Activated CD4-positive, alpha-beta T cell treated with anti-CD3 and anti-CD28 coated beads, Interleukin-2, amount 50 U/mL, for 1 hour (primary cell): ENCODE measurements at regions not wholly inside any gene's neighbourhood (a gene's known extent, or its start where the extent isn't known, plus 50 kb on each side); places are given as distances from the start of the nearest gene placed in this dataset.

Source experiments
- DNase-seq: peaks from one replicate; pipeline ENCODE4 v3.0.0-alpha.2; 2020

- no peak for DNase-seq
Observed at GRCh38 chr5:108649106-108649505, 98.6 kb upstream of the FER start.

DNA sequence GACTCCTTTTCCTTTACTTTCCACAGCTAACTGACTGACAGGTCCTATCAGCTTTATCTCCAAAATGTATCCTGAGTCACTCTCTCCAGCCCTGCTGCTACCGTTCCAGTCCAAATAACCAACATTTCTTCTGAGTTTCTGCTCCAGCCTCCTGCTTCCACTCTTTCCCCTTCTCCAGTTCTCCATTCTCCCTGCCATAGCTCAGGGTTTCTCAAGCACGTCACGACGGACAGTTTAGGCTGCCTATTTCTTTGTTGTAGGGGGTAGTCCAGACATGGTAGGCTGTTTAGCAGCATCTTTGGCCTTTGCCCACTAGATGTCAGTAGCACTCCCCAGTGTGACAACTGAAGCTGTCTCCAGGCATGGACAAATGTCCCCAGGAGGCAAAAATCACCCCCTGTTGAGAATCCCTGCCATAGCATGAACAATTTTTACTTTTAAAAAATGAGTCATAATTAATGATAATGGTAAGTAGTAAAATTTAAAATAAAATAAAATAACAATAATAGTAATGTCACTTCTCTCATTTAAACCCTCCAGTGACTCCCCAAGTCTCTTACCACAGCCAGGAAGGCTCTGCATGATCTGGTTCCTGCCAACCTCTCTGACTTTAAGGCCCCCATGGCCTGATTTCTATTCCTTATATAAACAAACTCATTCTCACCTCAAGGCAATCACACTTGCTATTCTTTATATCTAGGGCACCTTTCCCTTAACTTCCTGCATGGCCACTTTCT is 105.4 kb upstream of the FER start:
- peak; percentile 36 for DNase-seq

- DNase-seq, result no peak
Observed at GRCh38 chr5:108641596-108641995, 106.1 kb upstream of the FER start.

GRCh38 chr5:108639366-108639765 is 108.3 kb upstream of the FER start:
- no peak for DNase-seq

DNA sequence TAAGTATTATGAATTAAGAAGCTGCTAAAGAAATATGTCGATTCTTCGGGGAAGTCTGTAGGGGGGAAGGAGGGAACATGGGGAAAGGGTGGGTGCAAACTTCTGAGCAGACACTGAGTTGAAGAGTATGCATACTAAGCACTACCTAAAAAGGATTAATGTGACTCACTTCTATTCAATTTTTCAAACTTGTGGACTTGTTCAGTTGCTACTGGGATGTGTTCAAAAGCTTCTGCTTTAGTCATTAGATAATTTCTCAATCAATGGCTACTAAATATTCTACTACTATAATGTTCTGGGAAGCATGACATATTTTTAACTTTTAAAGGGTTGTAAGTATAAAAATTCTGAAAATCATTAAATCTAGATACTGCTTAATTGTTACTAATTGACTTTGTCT is 109.7 kb upstream of the FER start:
- DNase-seq, result no peak

- DNase-seq, result no peak
Observed at GRCh38 chr5:108637134-108637533, 110.6 kb upstream of the FER start.

- no peak for DNase-seq
Observed at GRCh38 chr5:108636135-108636853, 111.4 kb upstream of the FER start.

DNA sequence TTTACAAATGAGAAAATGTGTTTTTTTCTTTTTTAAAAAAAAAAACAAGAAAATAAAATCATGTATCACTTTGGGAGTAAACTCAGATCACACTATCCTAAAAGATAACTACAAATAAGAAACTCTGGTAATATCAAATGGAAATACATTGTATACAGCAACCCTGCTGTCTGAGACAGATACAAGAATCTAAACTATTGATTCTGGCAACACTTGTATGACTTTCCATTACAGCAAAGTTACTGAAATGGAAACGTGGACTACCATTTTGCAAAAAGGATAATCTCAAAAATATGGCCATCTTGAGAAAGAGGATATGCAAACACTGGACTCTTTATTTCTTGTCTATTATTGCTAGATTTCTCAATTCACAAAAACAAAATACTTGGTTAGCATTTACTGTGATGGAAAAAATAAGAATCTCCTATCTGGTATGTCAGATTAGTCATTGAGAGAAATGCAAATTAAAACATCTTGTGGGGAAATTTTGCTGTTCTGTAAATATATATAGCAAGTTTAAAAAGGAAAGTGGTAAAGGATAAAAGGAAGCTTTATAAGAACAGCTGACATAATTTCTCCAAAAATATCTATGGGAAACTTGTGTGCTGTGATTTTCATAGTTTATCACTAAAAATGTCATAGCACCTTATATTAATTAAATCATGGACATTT is 112.9 kb upstream of the FER start:
- no peak for DNase-seq

DNA sequence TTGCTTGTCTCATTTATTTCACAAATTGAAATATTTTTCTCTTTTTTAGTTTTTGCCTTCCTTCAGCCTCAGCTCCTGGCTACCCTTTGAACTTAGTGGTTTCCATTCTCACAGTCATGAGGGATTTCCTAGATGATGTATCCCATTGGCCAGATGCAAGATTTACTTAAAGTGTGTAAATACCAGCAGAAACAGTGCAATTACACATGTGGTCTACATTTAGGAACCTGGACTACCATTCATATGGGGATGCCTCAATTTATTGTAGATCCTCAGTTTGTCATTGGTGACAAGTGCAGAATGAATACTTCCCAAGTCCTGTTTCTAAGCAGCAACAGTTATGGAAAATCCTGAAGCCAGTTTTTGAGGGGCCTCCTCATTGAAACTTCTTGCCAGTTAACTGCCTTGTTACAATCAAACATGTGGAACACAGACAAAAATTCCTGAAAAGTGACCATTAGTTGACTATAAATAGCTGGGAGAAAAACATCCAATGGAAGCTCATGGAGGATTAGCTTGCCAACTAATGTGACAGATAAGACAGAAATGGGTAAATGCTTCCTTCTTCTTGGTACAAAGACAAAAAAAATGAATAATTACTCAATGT is 113.6 kb upstream of the FER start:
- no peak for DNase-seq

DNA sequence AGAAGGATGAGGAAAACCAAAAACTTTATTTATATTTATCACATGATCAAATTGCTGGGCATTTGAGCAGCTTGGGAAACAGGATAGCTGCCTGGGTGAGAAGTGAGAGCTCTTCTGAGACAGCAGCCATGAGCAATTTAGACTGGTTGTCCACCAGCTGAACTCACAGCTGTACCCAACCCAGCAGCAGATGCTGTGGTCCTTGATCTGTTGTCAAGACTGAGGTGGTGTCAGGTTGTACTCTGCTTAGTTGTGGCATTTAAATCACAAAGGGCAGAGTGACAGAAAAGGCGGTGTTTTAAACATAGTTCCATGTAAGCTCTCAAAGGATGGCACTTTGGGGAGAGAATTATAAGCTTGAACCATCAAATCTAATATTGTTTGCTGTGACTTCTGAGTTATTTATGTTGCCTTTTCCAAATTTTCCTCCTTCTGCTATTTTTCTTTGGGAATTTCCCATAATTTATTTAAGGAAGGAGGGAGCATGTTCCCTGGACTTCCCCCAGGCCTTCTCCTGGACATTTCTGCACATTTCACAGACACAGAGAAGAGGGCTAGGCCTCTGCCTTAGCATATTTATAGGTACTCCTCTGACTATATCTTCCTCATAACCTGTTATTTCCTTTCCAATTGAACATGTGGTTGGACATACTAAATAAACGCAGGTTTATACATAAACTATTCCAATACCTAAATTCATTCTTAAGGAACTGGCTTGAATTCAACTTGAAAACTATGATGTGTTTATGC is 117.7 kb upstream of the FER start:
- no peak for DNase-seq

- no peak for DNase-seq
Observed at GRCh38 chr5:108625654-108626053, 122.0 kb upstream of the FER start.

- no peak for DNase-seq
Observed at GRCh38 chr5:108623826-108624225, 123.9 kb upstream of the FER start.

DNA sequence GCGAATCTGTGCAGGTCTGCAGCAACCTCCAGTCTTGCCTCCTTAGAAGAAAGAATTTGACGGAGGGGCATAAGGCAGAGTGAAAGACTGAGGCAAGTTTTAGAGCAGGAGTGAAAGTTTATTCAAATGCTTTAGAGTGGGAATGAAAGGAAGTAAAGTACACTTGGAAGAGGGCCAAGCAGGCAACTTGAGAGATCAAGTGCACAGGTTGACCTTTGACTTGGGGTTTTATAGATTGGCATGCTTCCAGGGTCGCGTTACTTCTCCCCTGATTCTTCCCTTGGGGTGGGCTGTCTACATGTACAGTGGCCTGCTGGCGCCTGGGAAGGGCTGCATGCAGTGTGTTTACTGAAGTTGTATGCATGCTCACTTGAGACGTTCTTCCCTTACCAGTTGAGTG is 127.2 kb upstream of the FER start:
- DNase-seq, result no peak

GRCh38 chr5:108619815-108620214 is 127.9 kb upstream of the FER start:
- no peak for DNase-seq

GRCh38 chr5:108617467-108618435 is 129.9 kb upstream of the FER start:
- no peak for DNase-seq

DNA sequence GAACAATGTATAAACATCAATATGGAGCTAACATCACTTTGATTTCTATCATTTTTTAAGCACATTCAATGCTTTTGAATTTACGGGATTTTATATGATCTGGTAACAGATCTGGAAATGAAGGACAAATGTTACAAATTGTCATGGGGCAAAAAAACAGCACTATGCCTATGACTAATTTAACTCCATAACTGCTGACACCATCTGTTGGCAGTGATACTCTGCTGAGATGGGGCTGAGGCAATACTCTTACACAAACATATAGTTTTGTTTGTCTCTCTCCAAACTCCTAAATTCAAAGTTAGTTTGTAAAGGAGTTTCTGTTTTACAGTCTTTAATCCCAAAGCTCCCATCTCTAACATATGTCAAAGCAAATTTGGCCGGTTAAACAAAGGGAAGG is 132.5 kb upstream of the FER start:
- DNase-seq, result no peak

DNA sequence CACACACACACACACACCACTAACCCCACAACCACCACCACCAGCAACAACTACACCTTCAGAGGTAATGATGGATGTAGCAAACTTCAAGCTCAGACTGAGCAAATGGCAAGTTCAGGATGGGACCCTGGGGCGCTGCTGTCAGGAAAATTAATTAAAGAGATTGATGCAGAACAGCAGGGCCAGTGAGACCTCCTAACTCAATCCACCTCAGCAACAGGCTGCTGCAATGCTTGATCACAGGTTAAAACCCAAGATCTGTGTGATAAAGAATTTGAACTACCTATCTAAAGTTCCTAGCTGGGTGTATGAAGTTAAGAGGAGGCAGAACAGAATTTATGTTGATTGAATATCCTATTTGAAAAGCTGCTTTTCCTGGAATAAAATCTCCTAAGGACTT is 140.3 kb upstream of the FER start:
- DNase-seq, result no peak

DNA sequence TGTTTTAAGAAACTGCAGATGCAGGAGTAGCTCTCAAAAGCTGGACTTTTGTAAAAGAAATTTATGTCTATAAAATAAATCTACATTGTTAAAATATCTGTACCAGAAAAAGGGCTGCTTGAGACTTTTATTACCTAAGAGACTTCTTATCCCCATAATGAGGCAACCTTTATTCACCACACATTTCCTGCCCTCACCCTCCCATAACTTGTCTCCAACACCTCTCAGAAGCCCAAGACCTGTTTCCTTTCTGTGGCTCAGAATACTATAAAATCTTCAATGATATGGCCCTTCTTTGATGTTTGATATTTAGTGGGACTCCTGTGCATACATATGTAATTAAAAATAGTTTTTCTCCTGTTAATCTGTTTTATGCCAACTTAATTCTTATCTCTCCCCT is 141.5 kb upstream of the FER start:
- DNase-seq, result no peak

DNA sequence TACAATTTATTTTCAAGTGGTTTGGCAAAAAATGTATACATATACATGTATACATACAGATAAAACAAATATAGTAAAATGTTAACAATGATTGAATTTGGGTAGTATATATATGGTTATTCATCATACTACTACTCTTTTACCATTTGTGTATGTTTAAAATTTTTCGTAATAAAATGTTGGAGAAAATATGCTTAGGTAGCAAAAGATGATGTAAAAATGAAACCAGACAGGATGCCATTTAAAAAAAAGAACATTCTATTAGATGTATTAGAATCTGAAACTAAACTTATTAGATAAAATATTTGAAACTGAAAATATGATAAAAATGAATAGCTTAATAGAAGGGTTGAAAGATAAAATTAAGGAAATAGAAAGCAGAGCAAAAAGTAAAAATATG is 144.9 kb upstream of the FER start:
- DNase-seq, result no peak

GRCh38 chr5:108590799-108591198 is 156.9 kb upstream of the FER start:
- DNase-seq, result no peak

- no peak for DNase-seq
Observed at GRCh38 chr5:108588323-108588722, 159.4 kb upstream of the FER start.

- DNase-seq, result no peak
Observed at GRCh38 chr5:108587821-108588220, 159.9 kb upstream of the FER start.
